ENCODE measurements at regions not wholly inside any gene's neighbourhood (a gene's known extent, or its start where the extent isn't known, plus 50 kb on each side); places are given as distances from the start of the nearest gene placed in this dataset.
"Not testable (repeated sequence)": the region's sequence is repeated elsewhere in the genome, so short reads cannot be mapped to it uniquely, and the experiment has no call there.

- no peak for TF ChIP-seq ZFX (IDR thresholded peaks at IDR 0.05; ENCODE audit: borderline replicate concordance)
- TF ChIP-seq CTCF (IDR thresholded peaks at IDR 0.05), result no peak
- no peak overlapping the region for H3K27ac ChIP-seq
Observed at GRCh38 chr3:106309274-106309673, 440.5 kb upstream of the CBLB start.

GRCh38 chr3:106309798-106310197 is 441.0 kb upstream of the CBLB start:
- H3K27ac ChIP-seq, result not testable (repeated sequence)

GRCh38 chr3:106317141-106318055 is 448.6 kb upstream of the CBLB start:
- TF ChIP-seq CTCF (IDR thresholded peaks at IDR 0.05) (no peak), ZFX (IDR thresholded peaks at IDR 0.05; ENCODE audit: borderline replicate concordance) (no peak)
- H3K27ac ChIP-seq, result no peak overlapping the region

- H3K27ac ChIP-seq, result not testable (repeated sequence)
Observed at GRCh38 chr3:106321438-106321837, 452.6 kb upstream of the CBLB start.

- TF ChIP-seq CTCF (IDR thresholded peaks at IDR 0.05) (no peak), ZFX (IDR thresholded peaks at IDR 0.05; ENCODE audit: borderline replicate concordance) (no peak)
- H3K27ac ChIP-seq, result no peak overlapping the region
Observed at GRCh38 chr3:106323586-106323985, 454.8 kb upstream of the CBLB start.

- no peak for TF ChIP-seq CTCF (IDR thresholded peaks at IDR 0.05)
- TF ChIP-seq ZFX (IDR thresholded peaks at IDR 0.05; ENCODE audit: borderline replicate concordance), result no peak
- H3K27ac ChIP-seq, result no peak overlapping the region
Observed at GRCh38 chr3:106326941-106327695, 458.3 kb upstream of the CBLB start.

- H3K27ac ChIP-seq, result no peak overlapping the region
- no peak for TF ChIP-seq ZFX (IDR thresholded peaks at IDR 0.05; ENCODE audit: borderline replicate concordance)
- TF ChIP-seq CTCF (IDR thresholded peaks at IDR 0.05), result no peak
Observed at GRCh38 chr3:106327696-106328025, 458.8 kb upstream of the CBLB start.

GRCh38 chr3:106328224-106328623 is 459.4 kb upstream of the CBLB start:
- H3K27ac ChIP-seq, result no peak overlapping the region
- TF ChIP-seq ZFX (IDR thresholded peaks at IDR 0.05; ENCODE audit: borderline replicate concordance) (no peak), CTCF (IDR thresholded peaks at IDR 0.05) (no peak)

All from 22Rv1 (cell line).